GM12892 (cell line): ENCODE measurements at regions not wholly inside any gene's neighbourhood (a gene's known extent, or its start where the extent isn't known, plus 50 kb on each side); places are given as distances from the start of the nearest gene placed in this dataset.

Source experiments
- POLR2A ChIP-seq: IDR thresholded peaks from 2 replicates; pipeline ENCODE4 v1.6.1; 2011; ENCODE audit warnings: low read depth, low read length, control low read depth
- POLR2AphosphoS5 ChIP-seq: IDR thresholded peaks from 2 replicates; pipeline ENCODE4 v1.6.1; 2011; ENCODE audit warnings: low read depth, low read length, control low read depth

GRCh38 chr6:138655828-138656227 lies 117.7 kb upstream of the CCDC28A start:
- TF ChIP-seq POLR2AphosphoS5 (no peak), POLR2A (no peak)
